ENCODE measurements at regions not wholly inside any gene's neighbourhood (a gene's known extent, or its start where the extent isn't known, plus 50 kb on each side); places are given as distances from the start of the nearest gene placed in this dataset.

GRCh38 chr3:174767853-174768382 lies 91.2 kb upstream of the NAALADL2 start:
- Histone ChIP-seq H3K4me1 (ENCODE audit: insufficient read depth, low read length) (no peaks in the 10 kb centered on the region), H3K4me3 (ENCODE audit: low read length) (no peak overlapping the region), H3K27me3 (ENCODE audit: insufficient read depth, low read length) (no peaks in the 10 kb centered on the region), H3K9me3 (ENCODE audit: low read depth, low read length) (peaks cover 4% of the 10 kb centered on the region)

DNA sequence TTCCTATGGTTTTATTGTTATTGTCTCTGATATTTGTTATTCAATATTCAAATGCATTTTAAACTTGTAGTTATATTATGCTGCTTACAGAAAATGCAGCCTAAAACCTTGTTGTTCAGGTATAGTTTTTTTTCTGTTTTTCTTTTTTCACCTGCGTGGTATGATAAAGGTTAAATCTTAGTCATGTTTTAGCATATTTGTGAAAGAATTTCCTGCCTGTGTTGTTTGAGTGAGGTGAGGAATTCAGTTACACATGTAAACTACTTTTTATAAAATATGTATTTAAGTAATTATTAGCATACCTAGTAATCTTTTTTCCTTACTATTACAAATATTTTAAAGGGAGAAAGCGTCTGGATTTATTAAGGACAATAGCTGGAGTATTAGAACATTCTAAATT lies 90.0 kb upstream of the NAALADL2 start:
- no peaks in the 10 kb centered on the region for H3K27me3 ChIP-seq (ENCODE audit: insufficient read depth, low read length)

GRCh38 chr3:174775603-174776002 lies 83.5 kb upstream of the NAALADL2 start:
- H3K4me3 ChIP-seq (ENCODE audit: low read length): no peak overlapping the region
- peaks cover 4% of the 10 kb centered on the region for H3K9me3 ChIP-seq (ENCODE audit: low read depth, low read length)
- no peaks in the 10 kb centered on the region for H3K4me1 ChIP-seq (ENCODE audit: insufficient read depth, low read length)
- no peaks in the 10 kb centered on the region for H3K27me3 ChIP-seq (ENCODE audit: insufficient read depth, low read length)

More for the DNA sequence above, 90.0 kb upstream of the NAALADL2 start:
- peaks cover 4% of the 10 kb centered on the region for H3K9me3 ChIP-seq (ENCODE audit: low read depth, low read length)
- H3K4me1 ChIP-seq (ENCODE audit: insufficient read depth, low read length): no peaks in the 10 kb centered on the region
- no peak overlapping the region for H3K4me3 ChIP-seq (ENCODE audit: low read length)

- Histone ChIP-seq H3K4me3 (ENCODE audit: low read length) (no peak overlapping the region), H3K27me3 (ENCODE audit: insufficient read depth, low read length) (no peaks in the 10 kb centered on the region), H3K4me1 (ENCODE audit: insufficient read depth, low read length) (no peaks in the 10 kb centered on the region), H3K9me3 (ENCODE audit: low read depth, low read length) (peaks cover 4% of the 10 kb centered on the region)
Measured at GRCh38 chr3:174776123-174776522, 83.0 kb upstream of the NAALADL2 start.

DNA sequence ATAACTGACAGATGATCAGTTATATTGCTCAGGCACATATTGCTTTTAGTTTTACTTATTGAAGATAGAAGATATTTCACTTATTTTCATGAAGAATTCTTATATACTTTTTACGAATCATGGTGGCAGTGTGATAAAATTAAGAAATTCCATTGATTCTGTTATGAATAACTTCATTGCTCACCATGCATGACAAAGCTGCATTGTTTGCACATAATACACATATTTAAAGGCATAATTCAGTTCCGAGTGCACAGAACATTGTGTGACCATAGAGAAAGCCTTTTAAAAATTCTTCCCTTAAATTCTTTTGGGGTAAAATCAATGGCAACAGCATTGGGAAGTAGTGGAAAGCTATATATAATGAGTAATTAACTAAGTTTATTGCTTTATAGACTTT lies 82.5 kb upstream of the NAALADL2 start:
- Histone ChIP-seq H3K9me3 (ENCODE audit: low read depth, low read length) (peaks cover 2% of the 10 kb centered on the region), H3K4me3 (ENCODE audit: low read length) (no peak overlapping the region), H3K4me1 (ENCODE audit: insufficient read depth, low read length) (no peaks in the 10 kb centered on the region), H3K27me3 (ENCODE audit: insufficient read depth, low read length) (no peaks in the 10 kb centered on the region)

- Histone ChIP-seq H3K4me3 (ENCODE audit: low read length) (no peak overlapping the region), H3K27me3 (ENCODE audit: insufficient read depth, low read length) (no peaks in the 10 kb centered on the region), H3K9me3 (ENCODE audit: low read depth, low read length) (no peaks in the 10 kb centered on the region), H3K4me1 (ENCODE audit: insufficient read depth, low read length) (no peaks in the 10 kb centered on the region)
Measured at GRCh38 chr3:174777813-174778212, 81.3 kb upstream of the NAALADL2 start.

DNA sequence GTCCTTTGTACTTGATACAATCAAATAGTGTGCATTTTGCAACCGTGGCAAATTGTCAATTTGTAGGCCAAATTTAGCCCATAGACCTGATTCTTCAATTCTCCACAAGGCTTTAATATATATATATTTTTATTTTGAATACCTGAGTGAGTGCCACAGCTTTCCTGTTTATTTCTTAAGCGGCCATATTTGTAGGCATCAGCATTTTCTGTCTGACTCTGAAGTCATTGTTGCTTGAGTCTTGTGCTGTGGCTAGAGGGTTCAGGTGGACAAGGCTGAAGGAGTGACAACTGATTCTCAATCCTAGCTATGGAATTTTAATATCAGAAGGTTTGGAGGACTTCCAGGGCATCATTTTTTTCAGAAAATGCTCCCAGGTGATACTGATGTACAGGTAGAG lies 75.6 kb upstream of the NAALADL2 start:
- no peaks in the 10 kb centered on the region for H3K27me3 ChIP-seq (ENCODE audit: insufficient read depth, low read length)
- no peak overlapping the region for H3K4me3 ChIP-seq (ENCODE audit: low read length)
- H3K9me3 ChIP-seq (ENCODE audit: low read depth, low read length): no peaks in the 10 kb centered on the region
- H3K4me1 ChIP-seq (ENCODE audit: insufficient read depth, low read length): no peaks in the 10 kb centered on the region

GRCh38 chr3:174784206-174784934 lies 74.8 kb upstream of the NAALADL2 start:
- Histone ChIP-seq H3K27me3 (ENCODE audit: insufficient read depth, low read length) (no peaks in the 10 kb centered on the region), H3K4me3 (ENCODE audit: low read length) (no peak overlapping the region), H3K4me1 (ENCODE audit: insufficient read depth, low read length) (no peaks in the 10 kb centered on the region), H3K9me3 (ENCODE audit: low read depth, low read length) (no peaks in the 10 kb centered on the region)

DNA sequence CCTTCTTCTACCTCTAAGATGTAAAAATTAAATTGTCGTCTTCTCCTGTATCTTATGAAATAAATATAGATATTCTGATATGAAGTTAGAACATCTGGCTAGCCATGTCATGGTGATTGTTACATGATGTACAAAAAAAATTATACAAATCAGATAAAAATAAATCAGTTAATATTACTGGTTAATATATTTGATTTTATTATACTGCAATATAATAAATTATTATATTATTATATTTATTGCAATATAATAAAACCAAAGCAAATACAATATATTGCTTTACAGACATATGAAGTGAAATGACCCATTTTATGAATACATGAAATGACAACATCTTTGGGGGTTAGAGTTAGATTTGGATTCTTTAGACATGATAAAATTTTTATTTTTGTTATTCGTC lies 72.3 kb upstream of the NAALADL2 start:
- H3K27me3 ChIP-seq (ENCODE audit: insufficient read depth, low read length): no peaks in the 10 kb centered on the region
- no peaks in the 10 kb centered on the region for H3K4me1 ChIP-seq (ENCODE audit: insufficient read depth, low read length)
- H3K9me3 ChIP-seq (ENCODE audit: low read depth, low read length): no peaks in the 10 kb centered on the region
- no peak overlapping the region for H3K4me3 ChIP-seq (ENCODE audit: low read length)

DNA sequence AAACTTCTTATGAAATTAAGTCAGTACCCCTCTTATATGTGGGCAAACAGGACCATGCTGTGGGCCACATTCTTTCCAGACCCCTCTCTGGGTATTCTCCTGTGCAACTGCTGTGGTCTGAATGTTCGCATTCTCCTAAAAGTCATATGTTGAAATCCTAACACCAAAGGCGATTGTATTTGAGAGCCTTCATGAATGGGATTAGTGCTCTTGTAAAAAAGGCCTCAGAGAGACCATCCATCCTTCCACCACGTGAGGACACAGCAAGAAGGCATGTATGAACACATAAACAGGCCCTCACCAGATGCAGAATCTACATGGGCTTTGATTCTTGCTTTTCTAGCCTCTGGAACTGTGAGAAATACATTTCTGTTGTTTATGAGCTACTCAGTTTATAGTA lies 68.0 kb upstream of the NAALADL2 start:
- Histone ChIP-seq H3K27me3 (ENCODE audit: insufficient read depth, low read length) (no peaks in the 10 kb centered on the region), H3K4me1 (ENCODE audit: insufficient read depth, low read length) (no peaks in the 10 kb centered on the region), H3K9me3 (ENCODE audit: low read depth, low read length) (no peaks in the 10 kb centered on the region), H3K4me3 (ENCODE audit: low read length) (no peak overlapping the region)

GRCh38 chr3:174792864-174793263 lies 66.3 kb upstream of the NAALADL2 start:
- no peak overlapping the region for H3K4me3 ChIP-seq (ENCODE audit: low read length)
- no peaks in the 10 kb centered on the region for H3K9me3 ChIP-seq (ENCODE audit: low read depth, low read length)
- no peaks in the 10 kb centered on the region for H3K27me3 ChIP-seq (ENCODE audit: insufficient read depth, low read length)
- no peaks in the 10 kb centered on the region for H3K4me1 ChIP-seq (ENCODE audit: insufficient read depth, low read length)
